Thymus (tissue), 11 donors: ENCODE measurements at regions not wholly inside any gene's neighbourhood (a gene's known extent, or its start where the extent isn't known, plus 50 kb on each side); places are given as distances from the start of the nearest gene placed in this dataset.
"Not testable (repeated sequence)": the region's sequence is repeated elsewhere in the genome, so short reads cannot be mapped to it uniquely, and the experiment has no call there.

Source experiments
- DNase-seq, 9 donors: peaks; one replicate each; pipeline ENCODE4 v3.0.0-alpha.2; 2013; ENCODE audit warnings: low spot score in 9 of 9, low read depth in 6 of 9, missing footprints in 1 of 9
- H3K27ac ChIP-seq, 2 donors: one replicate each; pipeline ENCODE4 v1.5.1; 2013; ENCODE audit warnings: control low read depth in 1 of 2, low read depth in 1 of 2, low read length in 1 of 2, mild to moderate bottlenecking in 1 of 2, moderate library complexity in 1 of 2
- H3K27me3 ChIP-seq, 2 donors: one replicate each; pipeline ENCODE4 v1.5.1; 2013; ENCODE audit warnings: low read length in 1 of 2; ENCODE audit not compliant: control insufficient read depth in 2 of 2, insufficient read depth in 1 of 2
- H3K36me3 ChIP-seq, 2 donors: one replicate each; pipeline ENCODE4 v1.5.1; 2013; ENCODE audit warnings: low read length in 1 of 2, mild to moderate bottlenecking in 1 of 2, moderate library complexity in 1 of 2; ENCODE audit not compliant: control insufficient read depth in 2 of 2, insufficient read depth in 2 of 2
- H3K4me1 ChIP-seq, 2 donors: one replicate each; pipeline ENCODE4 v1.5.1; 2013; ENCODE audit warnings: low read length in 2 of 2; ENCODE audit not compliant: control insufficient read depth in 2 of 2, insufficient read depth in 2 of 2
- H3K4me3 ChIP-seq, 2 donors: one replicate each; pipeline ENCODE4 v1.5.1; 2013; ENCODE audit warnings: low read length in 2 of 2, control low read depth in 1 of 2, mild to moderate bottlenecking in 1 of 2
- H3K9me3 ChIP-seq, 2 donors: one replicate each; pipeline ENCODE4 v1.5.1; 2013; ENCODE audit warnings: low read length in 1 of 2, mild to moderate bottlenecking in 1 of 2; ENCODE audit not compliant: control insufficient read depth in 2 of 2, insufficient read depth in 1 of 2
- WGBS: extraction: QIAGEN DNeasy Blood & Tissue Kit; methylation state at CpG from one replicate; pipeline ENCODE4 v1.1.7; 2013; 5-methylcytosine and 5-hydroxymethylcytosine counted together
- donor health status: healthy.

DNA sequence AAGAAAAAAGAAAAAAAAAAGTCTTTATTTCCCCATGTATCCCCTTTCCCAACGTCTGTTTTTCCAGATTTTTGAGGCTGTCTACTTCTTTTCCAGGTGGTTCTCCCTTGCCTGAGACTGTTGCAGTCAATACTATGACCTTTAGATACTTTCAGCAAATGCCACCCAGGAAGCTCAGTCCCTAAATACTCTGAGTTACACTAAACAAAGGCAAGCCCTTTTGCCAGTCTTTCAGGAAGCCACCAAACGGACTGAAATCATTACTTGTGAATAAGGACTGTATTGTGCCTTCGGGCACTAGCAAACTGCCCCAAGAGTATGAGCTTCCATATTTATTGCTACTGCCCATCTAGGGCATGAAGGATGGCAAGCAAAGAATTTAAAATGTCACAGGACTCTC lies 621.3 kb downstream of the SUCLG1 start:
- Histone ChIP-seq H3K4me1 (no peaks in the 10 kb centered on the region), H3K27ac (no peak overlapping the region), H3K36me3 (no peaks in the 10 kb centered on the region), H3K27me3 (no peaks in the 10 kb centered on the region), H3K4me3 (no peak overlapping the region), H3K9me3 (no peaks in the 10 kb centered on the region)
- DNase-seq: no peak
- WGBS: 78% methylated on average over 3 of the region's 3 CpGs

DNA sequence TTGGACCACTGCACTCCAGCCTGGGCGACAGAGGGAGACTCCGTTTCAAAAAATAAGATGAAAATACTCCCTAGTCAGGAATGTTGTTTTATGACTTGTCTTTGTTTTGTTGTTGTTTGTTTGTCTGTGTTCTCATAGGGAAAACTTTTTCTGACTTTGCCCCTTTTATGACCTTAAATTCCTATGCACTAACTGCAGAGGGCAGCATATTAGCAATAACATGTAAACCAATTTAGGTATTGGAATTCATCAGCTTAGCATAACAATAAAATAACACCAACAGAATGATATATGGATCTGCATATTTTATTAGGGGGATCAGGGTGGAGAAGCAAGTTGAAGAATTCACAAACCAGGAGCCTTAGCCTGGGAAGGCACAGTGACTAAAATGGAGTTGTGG lies 631.5 kb downstream of the SUCLG1 start:
- WGBS: 100% methylated on average over 2 of the region's 2 CpGs
- Histone ChIP-seq H3K4me1 (no peaks in the 10 kb centered on the region), H3K27ac (no peak overlapping the region)

DNA sequence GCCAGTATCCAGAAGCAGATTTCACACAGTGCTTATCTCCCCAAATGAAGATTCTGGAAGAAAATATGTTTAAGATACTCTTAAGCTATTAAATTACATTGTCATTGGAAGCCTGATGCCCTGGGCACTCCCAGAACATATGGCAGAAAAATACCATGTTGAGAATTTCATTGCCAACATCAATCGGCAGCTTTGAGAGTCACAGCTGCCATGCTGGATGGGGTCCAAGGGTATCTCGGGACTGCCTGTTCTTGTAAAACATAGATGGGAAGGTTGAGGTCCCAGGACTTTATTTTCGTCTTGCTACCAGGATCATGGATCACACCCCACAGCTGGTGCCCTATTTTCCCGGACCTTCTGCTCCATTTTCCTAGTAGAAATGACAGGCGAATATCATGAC lies 632.5 kb downstream of the SUCLG1 start:
- 87% methylated on average over 5 of the region's 5 CpGs for WGBS
- Histone ChIP-seq H3K9me3 (no peaks in the 10 kb centered on the region), H3K36me3 (no peaks in the 10 kb centered on the region)

More for the DNA sequence above, 631.5 kb downstream of the SUCLG1 start:
- DNase-seq: no peak
- H3K9me3 ChIP-seq: no peaks in the 10 kb centered on the region
- H3K4me3 ChIP-seq: no peak overlapping the region
- no peaks in the 10 kb centered on the region for H3K36me3 ChIP-seq
- no peaks in the 10 kb centered on the region for H3K27me3 ChIP-seq

DNA sequence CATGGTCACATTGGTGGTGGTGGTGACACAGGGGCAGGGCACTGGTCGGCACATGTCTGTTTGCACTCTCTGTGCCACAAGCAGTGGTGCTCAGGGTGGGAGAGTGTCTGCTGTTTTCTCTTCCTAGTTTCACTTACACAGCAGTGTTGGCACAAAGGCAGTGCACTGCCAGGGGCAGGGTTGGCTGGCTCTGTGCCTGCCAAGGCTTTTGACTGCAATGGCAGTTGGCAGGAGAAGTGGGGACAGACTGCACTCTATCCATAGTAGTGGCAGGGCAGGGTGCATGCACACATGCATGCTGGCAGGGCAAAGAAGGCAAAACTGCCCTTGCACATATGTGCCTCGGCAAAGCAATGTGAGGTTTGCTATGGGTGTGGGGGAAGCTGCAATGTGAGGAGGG lies 635.9 kb downstream of the SUCLG1 start:
- H3K4me1 ChIP-seq: no peaks in the 10 kb centered on the region
- H3K27me3 ChIP-seq: no peaks in the 10 kb centered on the region
- WGBS: 70% methylated on average over 2 of the region's 2 CpGs

More for the DNA sequence above, 632.5 kb downstream of the SUCLG1 start:
- DNase-seq: no peak
- no peaks in the 10 kb centered on the region for H3K4me1 ChIP-seq
- H3K4me3 ChIP-seq: no peak overlapping the region
- H3K27ac ChIP-seq: no peak overlapping the region
- H3K27me3 ChIP-seq: no peaks in the 10 kb centered on the region

DNA sequence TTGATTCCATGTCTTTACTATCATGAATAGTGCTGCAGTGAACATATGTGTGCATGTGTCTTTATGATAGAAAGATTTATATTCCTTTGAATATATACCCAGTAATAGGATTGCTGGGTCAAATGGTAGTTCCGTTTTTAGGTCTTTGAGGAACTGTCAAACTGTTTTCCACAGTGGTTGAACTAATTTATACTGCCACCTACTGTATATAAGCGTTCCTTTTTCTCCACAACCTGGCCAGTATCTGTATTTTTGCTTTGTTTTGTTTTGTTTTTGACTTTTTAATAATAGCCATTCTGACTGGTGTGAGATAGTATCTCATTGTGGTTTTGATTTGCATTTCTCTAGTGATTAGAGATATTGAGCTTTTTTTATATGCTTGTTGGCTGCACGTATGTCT lies 641.6 kb downstream of the SUCLG1 start:
- Histone ChIP-seq H3K27ac (no peak overlapping the region), H3K9me3 (no peaks in the 10 kb centered on the region), H3K36me3 (no peaks in the 10 kb centered on the region), H3K4me3 (no peak overlapping the region), H3K4me1 (no peaks in the 10 kb centered on the region), H3K27me3 (no peaks in the 10 kb centered on the region)
- WGBS: 24% methylated on average over 3 of the region's 3 CpGs
- DNase-seq: no peak

More for the DNA sequence above, 635.9 kb downstream of the SUCLG1 start:
- Histone ChIP-seq H3K36me3 (no peaks in the 10 kb centered on the region), H3K27ac (no peak overlapping the region), H3K4me3 (no peak overlapping the region), H3K9me3 (no peaks in the 10 kb centered on the region)
- DNase-seq: no peak

DNA sequence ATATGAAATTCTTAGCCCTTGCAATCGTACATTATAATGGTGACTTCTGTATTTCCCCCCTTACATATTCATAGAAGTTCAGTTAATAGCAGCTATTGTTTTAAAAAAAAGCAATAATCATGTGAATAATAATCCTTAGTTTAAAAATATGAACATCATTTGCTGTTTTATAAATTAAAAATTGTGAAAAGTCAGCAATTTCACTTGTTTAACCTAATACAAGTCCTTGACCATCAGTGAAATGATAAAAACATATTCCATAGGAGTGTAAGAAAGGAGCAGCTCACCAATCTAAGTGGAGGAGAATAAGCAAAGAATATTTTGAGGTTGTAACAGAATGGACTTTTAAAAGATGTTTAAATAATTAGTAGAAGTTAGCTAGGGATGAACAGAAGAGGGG lies 650.2 kb downstream of the SUCLG1 start:
- Histone ChIP-seq H3K27me3 (no peaks in the 10 kb centered on the region), H3K27ac (no peak overlapping the region), H3K36me3 (no peaks in the 10 kb centered on the region), H3K9me3 (no peaks in the 10 kb centered on the region), H3K4me1 (no peaks in the 10 kb centered on the region), H3K4me3 (no peak overlapping the region)
- DNase-seq: no peak
- WGBS: 87% methylated on average over 1 of the region's 1 CpG

DNA sequence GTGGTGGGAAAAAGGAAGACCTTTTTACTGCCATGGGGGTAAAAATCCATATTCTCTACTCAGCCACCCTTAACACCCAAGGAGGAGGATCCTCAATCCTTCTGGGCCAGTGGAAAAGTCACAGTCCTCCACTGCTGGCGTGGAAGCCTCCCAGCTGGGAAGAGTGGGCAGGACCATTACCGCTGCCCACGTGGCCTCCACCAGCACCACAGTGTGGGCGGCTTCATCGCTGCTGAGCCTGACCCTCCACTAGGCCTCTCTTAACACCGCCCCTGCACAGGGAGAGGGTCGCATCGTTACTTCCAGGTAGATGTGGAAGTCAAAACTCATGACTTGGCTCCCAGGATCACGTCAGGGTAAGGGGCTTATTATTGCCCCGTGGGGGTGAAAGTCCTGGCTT lies 656.5 kb downstream of the SUCLG1 start:
- no peak for DNase-seq
- 96% methylated on average over 10 of the region's 10 CpGs for WGBS
- Histone ChIP-seq H3K27me3 (no peaks in the 10 kb centered on the region), H3K9me3 (no peaks in the 10 kb centered on the region), H3K4me3 (no peak overlapping the region), H3K27ac (no peak overlapping the region), H3K36me3 (no peaks in the 10 kb centered on the region), H3K4me1 (no peaks in the 10 kb centered on the region)

DNA sequence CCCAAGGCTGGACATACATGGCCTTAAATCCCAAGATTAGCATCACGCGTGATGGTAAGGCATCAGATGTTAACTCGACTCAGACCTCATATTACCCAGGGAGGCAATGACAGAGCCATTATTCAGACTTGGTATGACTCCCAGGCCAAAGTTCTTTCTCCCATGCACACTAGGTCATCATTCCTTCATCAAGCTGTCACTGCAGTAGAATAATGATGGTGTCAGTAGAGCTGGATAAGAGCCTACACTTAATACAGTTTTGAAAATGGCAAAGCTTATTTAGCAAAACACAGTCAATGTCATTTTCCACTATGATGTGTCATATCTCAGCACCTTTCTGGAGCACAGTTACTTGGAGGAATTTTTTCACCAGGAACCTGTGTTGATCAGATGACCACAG lies 663.3 kb downstream of the SUCLG1 start:
- DNase-seq: no peak
- Histone ChIP-seq H3K9me3 (no peaks in the 10 kb centered on the region), H3K36me3 (no peaks in the 10 kb centered on the region), H3K4me3 (no peak overlapping the region), H3K27me3 (no peaks in the 10 kb centered on the region), H3K27ac (no peak overlapping the region), H3K4me1 (no peaks in the 10 kb centered on the region)
- WGBS: 71% methylated on average over 3 of the region's 3 CpGs

DNA sequence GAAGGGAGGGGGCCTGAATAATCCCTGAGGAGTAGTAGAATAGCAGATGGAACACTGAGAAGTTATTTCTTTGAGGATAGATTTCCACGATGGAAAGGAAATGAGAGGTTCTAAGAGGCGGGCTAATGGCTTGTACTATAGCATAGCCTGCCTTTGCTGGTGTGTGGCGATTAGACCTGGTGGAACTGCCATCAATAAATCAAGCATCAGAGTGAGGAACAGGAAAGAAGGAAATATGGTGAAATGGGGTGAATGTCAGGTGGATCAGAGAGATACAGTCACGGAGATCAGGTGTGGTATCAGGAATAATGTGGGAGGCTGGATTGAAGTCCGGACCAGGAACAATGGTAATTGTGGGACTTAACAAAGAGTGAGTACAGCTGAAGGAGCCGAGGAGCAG lies 668.6 kb downstream of the SUCLG1 start:
- 87% methylated on average over 6 of the region's 6 CpGs for WGBS
- not testable (repeated sequence) for H3K36me3 ChIP-seq, H3K9me3 ChIP-seq, H3K27me3 ChIP-seq, H3K4me3 ChIP-seq, H3K27ac ChIP-seq, DNase-seq, H3K4me1 ChIP-seq

DNA sequence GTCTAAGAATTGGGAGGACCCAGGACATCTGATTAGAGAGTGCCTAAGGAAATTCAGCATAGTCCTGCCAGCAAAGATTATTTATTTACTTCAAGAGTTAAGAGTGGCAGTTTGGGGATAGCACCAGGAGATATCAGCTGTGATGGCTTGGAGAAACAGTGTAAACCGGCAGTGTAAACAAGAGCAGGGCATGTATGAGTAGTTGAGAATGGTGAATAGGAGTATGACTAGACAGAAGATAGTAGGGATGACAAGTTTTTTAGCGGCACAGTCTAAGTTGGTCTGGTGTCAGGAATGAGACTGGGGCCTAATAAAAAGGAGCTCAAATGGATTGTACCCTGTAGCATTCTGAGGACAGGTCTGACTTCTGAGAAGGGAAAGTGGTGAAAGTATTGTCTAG lies 669.4 kb downstream of the SUCLG1 start:
- not testable (repeated sequence) for H3K9me3 ChIP-seq, DNase-seq, H3K27ac ChIP-seq, H3K27me3 ChIP-seq, H3K4me1 ChIP-seq, H3K36me3 ChIP-seq, H3K4me3 ChIP-seq
- 93% methylated on average over 1 of the region's 2 CpGs for WGBS
